ENCODE measurements at regions not wholly inside any gene's neighbourhood (a gene's known extent, or its start where the extent isn't known, plus 50 kb on each side); places are given as distances from the start of the nearest gene placed in this dataset.

- Histone ChIP-seq H3K4me3 (ENCODE audit: low read length) (no peak overlapping the region), H3K4me1 (ENCODE audit: control insufficient read depth, insufficient read depth, low read length) (no peaks in the 10 kb centered on the region), H3K27me3 (ENCODE audit: control insufficient read depth, insufficient read depth) (no peaks in the 10 kb centered on the region), H3K27ac (ENCODE audit: low read length) (no peak overlapping the region), H3K9me3 (ENCODE audit: control insufficient read depth, low read length) (no peaks in the 10 kb centered on the region)
- intact Hi-C loops (cut with DNase I) = no loop called here
- DNase-seq (no peak), ATAC-seq (no peak)
- 72% methylated on average over 4 of the region's 4 CpGs for whole genome bisulfite sequencing
Measured at GRCh38 chr21:24171736-24172135, 1435.5 kb downstream of the MRPL39 start.

GRCh38 chr21:24163539-24163938 is 1443.7 kb downstream of the MRPL39 start:
- H3K27me3 ChIP-seq (ENCODE audit: control insufficient read depth, insufficient read depth) = no peaks in the 10 kb centered on the region
- H3K27ac ChIP-seq (ENCODE audit: low read length) = no peak overlapping the region
- no peaks in the 10 kb centered on the region for H3K9me3 ChIP-seq (ENCODE audit: control insufficient read depth, low read length)
- WGBS = 86% methylated on average over 8 of the region's 8 CpGs
- ATAC-seq (no peak), DNase-seq (no peak)
- no peak overlapping the region for H3K4me3 ChIP-seq (ENCODE audit: low read length)
- H3K4me1 ChIP-seq (ENCODE audit: control insufficient read depth, insufficient read depth, low read length) = no peaks in the 10 kb centered on the region
- intact Hi-C loops (cut with DNase I) = no loop called here

- Histone ChIP-seq H3K27ac (ENCODE audit: low read length) (no peak overlapping the region), H3K4me3 (ENCODE audit: low read length) (no peak overlapping the region), H3K27me3 (ENCODE audit: control insufficient read depth, insufficient read depth) (no peaks in the 10 kb centered on the region), H3K9me3 (ENCODE audit: control insufficient read depth, low read length) (no peaks in the 10 kb centered on the region), H3K4me1 (ENCODE audit: control insufficient read depth, insufficient read depth, low read length) (no peaks in the 10 kb centered on the region)
- ATAC-seq (no peak), DNase-seq (no peak)
- intact Hi-C loops (cut with DNase I) = no loop called here
- WGBS = 66% methylated on average over 5 of the region's 5 CpGs
Measured at GRCh38 chr21:24160528-24160927, 1446.8 kb downstream of the MRPL39 start.

GRCh38 chr21:24153137-24153536 is 1454.1 kb downstream of the MRPL39 start:
- ATAC-seq (no peak), DNase-seq (no peak)
- Histone ChIP-seq H3K27ac (ENCODE audit: low read length) (no peak overlapping the region), H3K9me3 (ENCODE audit: control insufficient read depth, low read length) (no peaks in the 10 kb centered on the region), H3K27me3 (ENCODE audit: control insufficient read depth, insufficient read depth) (no peaks in the 10 kb centered on the region), H3K4me3 (ENCODE audit: low read length) (no peak overlapping the region), H3K4me1 (ENCODE audit: control insufficient read depth, insufficient read depth, low read length) (no peaks in the 10 kb centered on the region)
- WGBS = 87% methylated on average over 2 of the region's 2 CpGs
- intact Hi-C loops (cut with DNase I) = no loop called here

- Histone ChIP-seq H3K27ac (ENCODE audit: low read length) (no peak overlapping the region), H3K4me3 (ENCODE audit: low read length) (no peak overlapping the region), H3K4me1 (ENCODE audit: control insufficient read depth, insufficient read depth, low read length) (no peaks in the 10 kb centered on the region), H3K9me3 (ENCODE audit: control insufficient read depth, low read length) (no peaks in the 10 kb centered on the region), H3K27me3 (ENCODE audit: control insufficient read depth, insufficient read depth) (no peaks in the 10 kb centered on the region)
- WGBS = 44% methylated on average over 1 of the region's 1 CpG
- DNase-seq = no peak
- intact Hi-C loops (cut with DNase I) = no loop called here
- ATAC-seq = no peak
Measured at GRCh38 chr21:24150753-24151152, 1456.5 kb downstream of the MRPL39 start.

- DNase-seq (no peak), ATAC-seq (no peak)
- no peaks in the 10 kb centered on the region for H3K4me1 ChIP-seq (ENCODE audit: control insufficient read depth, insufficient read depth, low read length)
- H3K27ac ChIP-seq (ENCODE audit: low read length) = no peak overlapping the region
- H3K4me3 ChIP-seq (ENCODE audit: low read length) = no peak overlapping the region
- WGBS = 86% methylated on average over 2 of the region's 2 CpGs
- no peaks in the 10 kb centered on the region for H3K27me3 ChIP-seq (ENCODE audit: control insufficient read depth, insufficient read depth)
- H3K9me3 ChIP-seq (ENCODE audit: control insufficient read depth, low read length) = no peaks in the 10 kb centered on the region
- intact Hi-C loops (cut with DNase I) = no loop called here
Measured at GRCh38 chr21:24148461-24148860, 1458.8 kb downstream of the MRPL39 start.

GRCh38 chr21:24147674-24148073 is 1459.6 kb downstream of the MRPL39 start:
- intact Hi-C loops (cut with DNase I) = no loop called here
- H3K4me1 ChIP-seq (ENCODE audit: control insufficient read depth, insufficient read depth, low read length) = no peaks in the 10 kb centered on the region
- 87% methylated on average over 3 of the region's 3 CpGs for WGBS
- no peak for ATAC-seq
- H3K9me3 ChIP-seq (ENCODE audit: control insufficient read depth, low read length) = no peaks in the 10 kb centered on the region
- no peak overlapping the region for H3K27ac ChIP-seq (ENCODE audit: low read length)
- no peak for DNase-seq
- H3K4me3 ChIP-seq (ENCODE audit: low read length) = no peak overlapping the region
- no peaks in the 10 kb centered on the region for H3K27me3 ChIP-seq (ENCODE audit: control insufficient read depth, insufficient read depth)

GRCh38 chr21:24131056-24131455 is 1476.2 kb downstream of the MRPL39 start:
- Histone ChIP-seq H3K9me3 (ENCODE audit: control insufficient read depth, low read length) (no peaks in the 10 kb centered on the region), H3K4me3 (ENCODE audit: low read length) (no peak overlapping the region), H3K4me1 (ENCODE audit: control insufficient read depth, insufficient read depth, low read length) (no peaks in the 10 kb centered on the region), H3K27ac (ENCODE audit: low read length) (no peak overlapping the region), H3K27me3 (ENCODE audit: control insufficient read depth, insufficient read depth) (no peaks in the 10 kb centered on the region)
- no peak for ATAC-seq
- intact Hi-C loops (cut with DNase I) = no loop called here
- DNase-seq = no peak
- 3% methylated on average over 1 of the region's 1 CpG for WGBS

- intact Hi-C loops (cut with DNase I) = no loop called here
- DNase-seq (no peak), ATAC-seq (no peak)
- Histone ChIP-seq H3K4me3 (ENCODE audit: low read length) (no peak overlapping the region), H3K9me3 (ENCODE audit: control insufficient read depth, low read length) (no peaks in the 10 kb centered on the region), H3K4me1 (ENCODE audit: control insufficient read depth, insufficient read depth, low read length) (no peaks in the 10 kb centered on the region), H3K27ac (ENCODE audit: low read length) (no peak overlapping the region), H3K27me3 (ENCODE audit: control insufficient read depth, insufficient read depth) (no peaks in the 10 kb centered on the region)
- 35% methylated on average over 1 of the region's 1 CpG for WGBS
Measured at GRCh38 chr21:24127651-24128050, 1479.6 kb downstream of the MRPL39 start.

- 62% methylated on average over 1 of the region's 1 CpG for WGBS
- no peaks in the 10 kb centered on the region for H3K4me1 ChIP-seq (ENCODE audit: control insufficient read depth, insufficient read depth, low read length)
- ATAC-seq = no peak
- no peaks in the 10 kb centered on the region for H3K27me3 ChIP-seq (ENCODE audit: control insufficient read depth, insufficient read depth)
- H3K9me3 ChIP-seq (ENCODE audit: control insufficient read depth, low read length) = no peaks in the 10 kb centered on the region
- DNase-seq = no peak
- no peak overlapping the region for H3K4me3 ChIP-seq (ENCODE audit: low read length)
- no peak overlapping the region for H3K27ac ChIP-seq (ENCODE audit: low read length)
- intact Hi-C loops (cut with DNase I) = no loop called here
Measured at GRCh38 chr21:24123785-24124184, 1483.5 kb downstream of the MRPL39 start.

- Histone ChIP-seq H3K4me3 (ENCODE audit: low read length) (no peak overlapping the region), H3K9me3 (ENCODE audit: control insufficient read depth, low read length) (no peaks in the 10 kb centered on the region), H3K27me3 (ENCODE audit: control insufficient read depth, insufficient read depth) (no peaks in the 10 kb centered on the region), H3K27ac (ENCODE audit: low read length) (no peak overlapping the region), H3K4me1 (ENCODE audit: control insufficient read depth, insufficient read depth, low read length) (no peaks in the 10 kb centered on the region)
- ATAC-seq (no peak), DNase-seq (no peak)
- intact Hi-C loops (cut with DNase I) = no loop called here
- 40% methylated on average over 5 of the region's 5 CpGs for WGBS
Measured at GRCh38 chr21:24118738-24119459, 1488.4 kb downstream of the MRPL39 start.

GRCh38 chr21:24115141-24115540 is 1492.1 kb downstream of the MRPL39 start:
- H3K27me3 ChIP-seq (ENCODE audit: control insufficient read depth, insufficient read depth) = no peaks in the 10 kb centered on the region
- DNase-seq = no peak
- no peaks in the 10 kb centered on the region for H3K4me1 ChIP-seq (ENCODE audit: control insufficient read depth, insufficient read depth, low read length)
- ATAC-seq = no peak
- intact Hi-C loops (cut with DNase I) = no loop called here
- H3K4me3 ChIP-seq (ENCODE audit: low read length) = no peak overlapping the region
- H3K9me3 ChIP-seq (ENCODE audit: control insufficient read depth, low read length) = no peaks in the 10 kb centered on the region
- no peak overlapping the region for H3K27ac ChIP-seq (ENCODE audit: low read length)
- 85% methylated on average over 2 of the region's 2 CpGs for WGBS
